ENCODE measurements at regions not wholly inside any gene's neighbourhood (a gene's known extent, or its start where the extent isn't known, plus 50 kb on each side); places are given as distances from the start of the nearest gene placed in this dataset.
"Not testable (repeated sequence)": the region's sequence is repeated elsewhere in the genome, so short reads cannot be mapped to it uniquely, and the experiment has no call there.

DNA sequence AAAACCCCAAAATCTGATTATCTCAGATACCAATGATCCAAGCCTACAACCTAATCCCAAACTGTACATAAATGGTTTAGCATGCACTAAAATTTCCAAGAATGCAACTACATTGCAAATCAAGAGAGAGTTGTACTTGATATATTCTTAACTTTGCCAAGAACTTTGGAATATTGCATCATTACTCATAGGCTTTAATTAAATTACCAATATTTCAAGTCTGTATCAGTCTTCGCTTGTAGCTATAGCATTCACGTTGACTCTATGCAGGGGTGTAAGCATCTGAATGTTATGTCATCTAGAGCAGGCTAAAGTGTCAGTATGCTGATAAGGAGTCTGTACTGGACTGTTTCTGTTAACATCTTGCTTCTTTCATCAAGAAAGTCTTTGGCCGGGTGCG lies 56.3 kb downstream of the FOXI3 start:
- DNase-seq = no peak

GRCh38 chr2:88377641-88377991 lies 74.9 kb downstream of the FOXI3 start:
- DNase-seq = no peak

GRCh38 chr2:88372042-88372441 lies 80.5 kb downstream of the FOXI3 start:
- no peak for DNase-seq

DNA sequence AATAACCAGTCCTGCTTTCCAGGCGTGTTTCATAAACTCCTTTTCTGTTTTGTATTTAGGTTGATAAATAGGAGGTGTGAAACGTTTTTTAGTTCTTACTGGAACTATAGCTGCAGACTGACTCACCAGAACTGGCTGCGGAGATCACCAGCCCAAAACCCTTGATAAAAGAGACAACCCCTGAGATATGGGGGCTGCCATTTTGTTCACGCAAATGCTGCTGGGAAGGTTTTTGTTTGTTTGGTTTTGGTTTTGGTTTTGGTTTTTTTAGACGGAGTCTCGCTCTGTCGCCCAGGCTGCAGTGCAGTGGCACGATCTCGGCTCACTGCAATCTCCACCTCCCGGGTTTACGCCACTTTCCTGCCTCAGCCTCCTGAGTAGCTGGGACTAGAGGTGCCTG lies 87.1 kb downstream of the FOXI3 start:
- not testable (repeated sequence) for DNase-seq

DNA sequence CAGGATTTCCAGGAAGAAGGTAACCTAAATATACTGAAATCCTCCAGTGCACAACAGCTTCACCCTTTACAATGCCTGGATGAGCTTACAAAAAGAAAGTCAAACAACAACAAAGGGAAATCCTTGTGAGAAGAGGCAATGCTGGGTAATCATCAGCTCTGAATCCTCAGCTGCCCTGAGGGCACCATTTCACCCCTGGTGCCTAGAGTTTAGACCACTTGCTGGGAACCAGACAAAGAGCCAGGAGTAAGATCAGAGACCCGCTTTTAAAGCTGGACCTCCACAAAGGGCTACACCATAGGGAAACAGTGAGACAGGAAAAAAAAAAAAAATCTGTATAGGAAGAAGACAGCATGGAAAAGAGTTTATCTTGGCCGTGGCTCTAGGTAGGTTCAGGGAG lies 97.0 kb downstream of the FOXI3 start:
- DNase-seq = no peak

GRCh38 chr2:88351249-88351601 lies 101.3 kb downstream of the FOXI3 start:
- no peak for DNase-seq

- DNase-seq = peak in 1 of 2 experiments; percentile 19
Measured at GRCh38 chr2:88350331-88351248, 101.9 kb downstream of the FOXI3 start.

DNA sequence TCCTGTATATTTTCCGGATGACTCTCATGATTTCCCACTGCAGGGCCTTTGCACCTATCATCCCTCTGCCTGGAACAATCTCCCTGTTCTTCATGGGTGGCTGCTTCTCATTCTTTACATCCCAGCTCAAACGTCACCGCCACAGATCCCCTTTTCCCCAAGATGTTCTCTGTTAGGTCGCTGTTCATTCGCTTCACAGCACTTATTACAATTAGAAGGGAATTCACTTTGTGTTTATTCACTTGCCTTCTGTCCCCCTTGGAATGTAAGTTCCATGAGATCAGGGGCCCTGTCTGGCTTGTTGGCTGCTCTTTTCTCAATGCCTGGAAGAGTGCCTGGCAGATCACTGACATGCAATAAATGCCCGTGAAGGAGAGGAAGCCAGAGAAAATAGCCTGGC lies 106.7 kb downstream of the FOXI3 start:
- DNase-seq = no peak

DNA sequence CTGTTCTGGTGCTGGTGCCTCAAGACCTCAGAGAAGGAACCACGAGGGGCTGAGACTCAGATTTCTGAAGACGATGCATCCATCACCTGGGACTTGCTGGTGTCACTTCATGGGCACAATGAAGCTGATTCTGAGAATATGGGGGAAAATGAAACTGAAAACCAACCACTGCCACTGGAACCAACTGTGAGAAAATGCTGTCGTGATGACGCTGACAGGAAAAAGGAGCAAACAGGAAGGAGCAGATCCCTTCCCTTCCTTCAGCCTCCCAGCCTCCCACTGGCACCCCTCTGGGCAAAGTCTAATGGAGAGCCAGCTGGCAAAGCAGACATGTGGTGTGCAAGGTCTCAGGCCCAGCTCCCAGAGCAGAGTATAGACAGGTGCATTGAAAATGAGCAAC lies 109.7 kb downstream of the FOXI3 start:
- DNase-seq = no peak

DNA sequence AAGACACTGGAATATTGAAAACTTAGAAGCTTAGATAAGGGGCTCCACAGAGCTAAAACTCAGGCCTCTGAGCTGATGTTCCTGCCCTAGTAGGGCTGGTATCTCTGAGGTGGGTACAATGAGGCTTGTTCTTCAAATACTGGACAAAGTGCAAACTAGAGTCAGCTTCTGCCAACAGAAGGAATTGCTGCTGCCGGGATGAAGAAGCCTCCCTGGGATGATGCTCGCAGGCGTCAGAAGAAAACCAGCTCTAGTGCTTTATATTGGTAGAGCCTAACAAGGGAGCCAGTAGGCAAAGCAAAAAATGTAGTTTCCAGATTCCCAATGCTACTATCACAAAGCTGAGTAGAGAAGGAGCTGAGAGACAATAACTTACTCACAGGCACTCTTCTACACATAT lies 118.1 kb downstream of the FOXI3 start:
- no peak for DNase-seq

GRCh38 chr2:88331239-88331638 lies 121.3 kb downstream of the FOXI3 start:
- no peak for DNase-seq

- peak in 1 of 2 experiments; percentile 2 for DNase-seq
Measured at GRCh38 chr2:88329815-88330603, 122.5 kb downstream of the FOXI3 start.

GRCh38 chr2:88321449-88322248 lies 130.8 kb downstream of the FOXI3 start:
- DNase-seq = no peak

DNA sequence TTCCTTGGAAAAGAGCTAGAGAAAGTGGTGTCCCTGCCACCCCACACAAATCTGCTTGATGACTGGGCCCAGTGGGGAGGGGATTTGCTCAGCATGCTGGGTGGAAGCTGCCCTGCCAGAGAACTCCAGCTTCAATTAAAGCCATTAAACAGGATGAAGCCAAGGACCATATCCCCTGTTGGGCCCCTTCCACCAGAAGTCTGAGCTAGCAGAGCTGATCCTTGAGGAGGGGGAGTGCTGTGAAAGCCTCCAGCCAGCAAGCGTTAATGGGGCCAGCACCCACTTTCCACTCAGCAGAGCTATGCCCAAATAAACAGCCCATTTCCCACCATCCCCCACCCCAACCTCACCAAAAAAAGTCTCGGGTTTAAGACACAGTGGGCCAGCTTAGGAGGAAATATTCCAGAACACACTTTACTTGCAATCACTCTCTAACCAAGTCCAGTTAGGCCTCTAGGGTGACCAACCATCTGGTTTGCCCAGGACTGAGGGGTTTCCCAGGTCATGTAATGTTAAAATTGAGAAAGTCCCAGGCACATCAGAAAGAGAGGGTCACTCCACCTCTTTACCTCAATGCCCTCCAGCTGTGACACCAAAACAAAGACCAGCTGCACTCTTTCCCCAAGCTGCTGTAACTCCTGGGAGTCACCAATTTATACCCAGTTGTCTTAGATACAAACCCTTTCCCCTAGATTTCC lies 132.3 kb downstream of the FOXI3 start:
- no peak for DNase-seq

DNA sequence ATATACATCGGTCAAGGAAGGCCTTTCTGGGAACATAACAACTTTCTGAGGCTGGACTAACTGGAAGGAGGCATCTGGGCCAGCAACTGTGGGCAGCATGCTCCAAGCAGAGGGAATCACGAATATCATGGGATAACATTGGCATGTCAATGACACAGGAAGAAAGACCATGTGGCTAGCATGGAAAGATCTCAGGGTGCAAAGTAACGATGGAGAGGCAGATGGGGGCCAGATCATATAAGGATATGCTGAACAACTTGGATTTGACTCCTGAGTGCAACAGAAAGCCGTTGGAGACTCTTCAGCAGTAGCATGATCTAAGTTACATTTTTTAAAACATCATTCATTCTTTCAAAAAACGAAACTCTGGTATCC lies 133.6 kb downstream of the FOXI3 start:
- DNase-seq = no peak

DNA sequence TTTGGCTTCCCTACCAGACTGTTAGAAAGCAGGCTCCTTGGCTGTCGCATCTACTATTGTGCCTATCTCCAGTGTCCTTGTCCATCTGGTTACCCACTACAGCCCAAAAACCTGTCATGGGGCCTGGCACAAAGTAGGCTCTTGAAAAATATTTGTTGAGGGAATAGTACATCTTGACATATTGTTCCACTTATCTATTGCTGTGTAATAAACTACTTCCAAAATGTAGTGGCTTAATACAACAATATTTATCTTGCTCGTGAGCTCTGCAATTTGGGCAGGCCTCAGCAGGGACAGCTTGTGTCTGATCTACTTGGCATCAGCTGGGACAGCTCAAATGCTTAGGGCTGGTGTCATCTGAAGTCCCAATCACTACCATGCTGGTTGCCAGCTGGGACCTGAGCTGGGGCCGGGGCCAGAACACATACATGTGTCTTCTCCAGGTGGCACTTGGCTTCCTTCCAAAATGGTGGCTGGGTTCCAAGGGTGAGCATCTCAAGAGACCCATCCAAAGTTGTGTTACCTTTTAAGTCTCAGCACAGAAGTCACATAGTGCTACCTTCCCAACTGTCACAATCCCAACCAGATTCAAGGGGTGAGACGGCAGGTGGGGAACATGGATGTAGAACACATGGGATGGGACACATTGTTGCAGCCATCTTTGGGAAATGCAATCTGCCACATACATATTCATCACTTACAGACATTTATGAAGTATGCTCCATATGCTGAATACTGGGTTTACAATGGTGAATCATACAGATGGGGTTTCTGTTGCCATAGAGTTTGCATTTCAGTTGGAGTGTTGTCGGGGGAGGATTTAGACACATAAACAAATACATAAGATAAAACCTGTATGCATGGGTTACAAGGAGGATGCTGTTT lies 134.2 kb downstream of the FOXI3 start:
- DNase-seq = no peak

GRCh38 chr2:88310787-88311186 lies 140.6 kb downstream of the THNSL2 start:
- DNase-seq = no peak

DNA sequence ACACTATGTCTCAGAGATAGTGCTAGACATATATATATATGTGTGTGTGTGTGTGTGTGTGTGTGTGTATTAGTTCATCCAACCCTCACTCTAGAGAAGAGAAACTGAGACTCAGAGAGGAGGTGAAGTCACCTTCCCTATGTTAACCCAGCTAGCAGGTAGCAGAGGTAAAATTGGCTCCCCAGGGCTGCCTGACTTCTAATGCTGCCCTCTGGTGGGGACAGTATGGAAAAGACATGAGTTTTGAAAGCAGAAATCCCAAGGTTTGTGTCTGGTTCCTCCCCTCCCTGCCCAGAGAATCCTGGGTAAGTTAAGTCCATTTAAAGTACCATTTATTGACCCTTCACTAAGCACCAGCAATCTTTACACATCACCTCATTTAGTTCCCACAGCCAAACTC lies 137.7 kb downstream of the THNSL2 start:
- DNase-seq = no peak

GRCh38 chr2:88303865-88304264 lies 133.7 kb downstream of the THNSL2 start:
- no peak for DNase-seq

DNA sequence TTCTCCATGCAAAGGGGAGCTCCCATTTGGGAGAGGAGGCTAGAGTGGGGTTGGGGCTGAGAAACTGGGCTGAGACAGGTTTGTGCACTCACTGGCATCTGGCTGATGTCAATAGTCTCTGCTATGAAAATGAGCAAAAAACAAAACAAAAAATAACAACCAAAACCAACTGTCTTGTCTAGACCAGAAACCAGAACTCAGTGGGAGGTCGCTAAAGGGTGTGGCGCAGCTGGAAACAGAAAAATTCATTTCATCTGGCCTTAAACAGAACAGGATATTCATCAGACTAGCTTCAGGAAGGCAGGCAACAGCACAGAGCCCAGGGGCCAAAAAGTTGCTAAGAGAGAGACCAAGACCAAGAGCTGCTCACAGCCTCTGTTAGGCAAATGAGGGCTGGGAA lies 126.1 kb downstream of the THNSL2 start:
- no peak for DNase-seq

DNA sequence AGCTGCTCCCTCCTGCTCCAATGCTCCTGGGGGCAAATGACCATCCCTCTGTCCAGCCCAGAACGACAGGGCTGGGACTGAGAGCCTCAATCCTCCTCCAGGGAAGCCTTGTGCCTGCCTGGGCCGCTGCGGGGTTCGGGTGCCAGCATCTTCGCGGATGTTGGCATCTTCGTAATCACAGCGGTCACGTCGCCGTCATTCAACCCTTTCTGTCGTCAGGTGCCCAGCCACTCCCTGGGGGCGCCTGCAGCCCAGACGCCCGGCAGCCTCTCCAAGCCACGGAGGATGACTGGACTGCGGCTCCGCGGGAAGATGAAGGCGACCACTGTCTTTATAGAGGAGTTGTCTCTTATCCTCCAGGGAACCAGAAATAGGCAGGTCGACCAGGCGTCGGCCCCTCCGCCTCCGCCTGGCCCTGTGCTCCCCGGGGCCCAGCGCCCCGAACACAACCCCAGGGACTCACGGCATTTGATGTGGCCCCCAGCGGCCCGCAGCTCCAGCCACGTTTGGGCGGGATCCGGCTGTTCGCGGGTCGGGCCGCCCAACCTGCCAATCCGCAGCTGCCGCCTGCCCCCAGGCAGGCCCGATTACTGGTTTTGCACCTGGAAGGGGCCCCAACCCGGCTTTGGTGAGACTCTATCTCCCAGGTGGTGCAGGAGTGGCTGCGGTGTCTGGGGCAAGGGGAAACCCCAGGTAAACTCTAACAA lies 113.9 kb downstream of the THNSL2 start:
- DNase-seq = no peak

All from NCI-H187 (cell line).